ENCODE measurements at regions not wholly inside any gene's neighbourhood (a gene's known extent, or its start where the extent isn't known, plus 50 kb on each side); places are given as distances from the start of the nearest gene placed in this dataset.

DNA sequence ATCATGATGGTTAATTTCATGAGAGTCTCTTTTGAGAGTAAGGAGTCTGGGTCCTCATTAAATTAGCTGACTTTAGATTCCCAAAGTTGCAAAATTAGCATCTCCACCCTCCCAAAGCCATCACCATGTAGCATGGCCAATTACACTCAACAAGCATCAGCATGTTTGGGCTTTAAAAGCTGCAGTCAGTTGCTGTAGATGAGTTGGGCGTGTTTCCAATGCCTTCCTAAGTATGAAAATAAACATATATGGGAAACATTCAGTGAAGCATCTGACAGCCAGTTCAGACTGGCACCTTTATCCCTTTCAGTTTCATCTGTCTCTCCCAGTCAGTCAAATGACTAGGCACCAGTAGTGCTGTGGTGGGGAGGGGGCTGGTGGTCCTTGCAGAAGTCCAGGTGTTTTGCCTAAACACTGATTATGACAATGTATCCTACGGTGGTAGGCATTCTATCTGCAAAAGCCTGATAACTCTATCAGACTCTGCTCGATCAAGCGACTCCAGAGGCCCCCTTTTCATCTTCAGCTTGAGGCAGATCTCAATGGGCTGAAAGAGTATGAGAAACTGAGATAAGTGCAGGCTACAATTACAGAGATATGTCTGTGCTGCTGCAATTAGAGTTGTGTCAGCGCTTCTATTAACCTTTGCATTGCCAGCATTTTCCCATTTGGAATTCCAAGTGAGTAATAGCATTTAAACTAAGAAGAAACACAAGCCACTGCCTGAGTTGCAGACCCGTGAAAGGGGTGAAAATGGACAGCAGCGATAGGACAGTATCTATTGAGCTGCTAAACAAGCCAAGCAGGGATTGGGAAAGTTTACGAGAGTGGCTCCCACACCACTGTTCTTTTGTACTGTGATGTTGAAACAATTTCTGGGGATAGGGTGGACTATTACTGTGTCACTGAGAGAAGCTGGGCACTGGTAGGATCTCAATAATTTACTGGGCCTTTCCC, 67.3 kb upstream of the SPOPL start:
- peaks cover 14% of the 10 kb centered on the region for H3K4me1 Mint-ChIP-seq (ENCODE audit: low read depth, unreplicated experiment)
- H3K36me3 Mint-ChIP-seq (ENCODE audit: low read depth, unreplicated experiment), result no peaks in the 10 kb centered on the region
- H3K27me3 ChIP-seq (ENCODE audit: insufficient read depth, low read length), result no peaks in the 10 kb centered on the region
- no peak overlapping the region for H3K9ac ChIP-seq (ENCODE audit: low read length)
- H3K4me2 ChIP-seq (ENCODE audit: low read length), result no peak overlapping the region
- FAIRE-seq, result no peak
- H3K27ac Mint-ChIP-seq (ENCODE audit: unreplicated experiment), result no peak overlapping the region
- no peak overlapping the region for H3K4me3 ChIP-seq (ENCODE audit: insufficient read depth, low read depth, low read length)
- H3K4me1 ChIP-seq (ENCODE audit: insufficient read depth, low read length), result no peaks in the 10 kb centered on the region
- TF ChIP-seq EZH2 (IDR thresholded peaks at IDR 0.05; ENCODE audit: insufficient read depth, low read length), result no peak
- TF ChIP-seq, protein P1, sequence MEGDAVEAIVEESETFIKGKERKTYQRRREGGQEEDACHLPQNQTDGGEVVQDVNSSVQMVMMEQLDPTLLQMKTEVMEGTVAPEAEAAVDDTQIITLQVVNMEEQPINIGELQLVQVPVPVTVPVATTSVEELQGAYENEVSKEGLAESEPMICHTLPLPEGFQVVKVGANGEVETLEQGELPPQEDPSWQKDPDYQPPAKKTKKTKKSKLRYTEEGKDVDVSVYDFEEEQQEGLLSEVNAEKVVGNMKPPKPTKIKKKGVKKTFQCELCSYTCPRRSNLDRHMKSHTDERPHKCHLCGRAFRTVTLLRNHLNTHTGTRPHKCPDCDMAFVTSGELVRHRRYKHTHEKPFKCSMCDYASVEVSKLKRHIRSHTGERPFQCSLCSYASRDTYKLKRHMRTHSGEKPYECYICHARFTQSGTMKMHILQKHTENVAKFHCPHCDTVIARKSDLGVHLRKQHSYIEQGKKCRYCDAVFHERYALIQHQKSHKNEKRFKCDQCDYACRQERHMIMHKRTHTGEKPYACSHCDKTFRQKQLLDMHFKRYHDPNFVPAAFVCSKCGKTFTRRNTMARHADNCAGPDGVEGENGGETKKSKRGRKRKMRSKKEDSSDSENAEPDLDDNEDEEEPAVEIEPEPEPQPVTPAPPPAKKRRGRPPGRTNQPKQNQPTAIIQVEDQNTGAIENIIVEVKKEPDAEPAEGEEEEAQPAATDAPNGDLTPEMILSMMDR (IDR thresholded peaks at IDR 0.05; ENCODE audit: insufficient read depth, low read depth, low read length), result no peak
- H3K36me3 ChIP-seq (ENCODE audit: insufficient read depth, low read length), result no peaks in the 10 kb centered on the region
- H3K27me3 Mint-ChIP-seq (ENCODE audit: low read depth, unreplicated experiment), result no peaks in the 10 kb centered on the region
- no peak overlapping the region for H3K27ac ChIP-seq (ENCODE audit: low read depth, low read length)
- no peaks in the 10 kb centered on the region for H3K9me3 Mint-ChIP-seq (ENCODE audit: unreplicated experiment)
- no peak overlapping the region for H3K4me3 Mint-ChIP-seq (ENCODE audit: unreplicated experiment)
- no peaks in the 10 kb centered on the region for H4K20me1 ChIP-seq (ENCODE audit: insufficient read depth, low read length)
- H2AFZ ChIP-seq (ENCODE audit: low read depth, low read length), result no peak overlapping the region
- H3K79me2 ChIP-seq (ENCODE audit: insufficient read depth, low read length), result no peaks in the 10 kb centered on the region
- DNase-seq (ENCODE audit: low read depth), result no peak
- no peaks in the 10 kb centered on the region for H3K9me3 ChIP-seq (ENCODE audit: insufficient read depth, low read depth, low read length)

GRCh38 chr2:138435701-138436100, 65.9 kb upstream of the SPOPL start:
- no peaks in the 10 kb centered on the region for H4K20me1 ChIP-seq (ENCODE audit: insufficient read depth, low read length)
- DNase-seq (ENCODE audit: low read depth), result no peak
- H3K27me3 Mint-ChIP-seq (ENCODE audit: low read depth, unreplicated experiment), result no peaks in the 10 kb centered on the region
- H3K4me3 Mint-ChIP-seq (ENCODE audit: unreplicated experiment), result no peak overlapping the region
- no peaks in the 10 kb centered on the region for H3K27me3 ChIP-seq (ENCODE audit: insufficient read depth, low read length)
- no peak for FAIRE-seq
- no peak overlapping the region for H2AFZ ChIP-seq (ENCODE audit: low read depth, low read length)
- no peak overlapping the region for H3K9ac ChIP-seq (ENCODE audit: low read length)
- H3K4me1 Mint-ChIP-seq (ENCODE audit: low read depth, unreplicated experiment), result peaks cover 15% of the 10 kb centered on the region
- no peak overlapping the region for H3K27ac ChIP-seq (ENCODE audit: low read depth, low read length)
- TF ChIP-seq EZH2 (IDR thresholded peaks at IDR 0.05; ENCODE audit: insufficient read depth, low read length), result no peak
- TF ChIP-seq, protein P1 (IDR thresholded peaks at IDR 0.05; ENCODE audit: insufficient read depth, low read depth, low read length), result no peak
- no peaks in the 10 kb centered on the region for H3K4me1 ChIP-seq (ENCODE audit: insufficient read depth, low read length)
- H3K4me2 ChIP-seq (ENCODE audit: low read length), result no peak overlapping the region
- no peaks in the 10 kb centered on the region for H3K9me3 ChIP-seq (ENCODE audit: insufficient read depth, low read depth, low read length)
- H3K79me2 ChIP-seq (ENCODE audit: insufficient read depth, low read length), result no peaks in the 10 kb centered on the region
- H3K9me3 Mint-ChIP-seq (ENCODE audit: unreplicated experiment), result no peaks in the 10 kb centered on the region
- no peak overlapping the region for H3K27ac Mint-ChIP-seq (ENCODE audit: unreplicated experiment)
- no peaks in the 10 kb centered on the region for H3K36me3 Mint-ChIP-seq (ENCODE audit: low read depth, unreplicated experiment)
- no peak overlapping the region for H3K4me3 ChIP-seq (ENCODE audit: insufficient read depth, low read depth, low read length)
- H3K36me3 ChIP-seq (ENCODE audit: insufficient read depth, low read length), result no peaks in the 10 kb centered on the region

DNA sequence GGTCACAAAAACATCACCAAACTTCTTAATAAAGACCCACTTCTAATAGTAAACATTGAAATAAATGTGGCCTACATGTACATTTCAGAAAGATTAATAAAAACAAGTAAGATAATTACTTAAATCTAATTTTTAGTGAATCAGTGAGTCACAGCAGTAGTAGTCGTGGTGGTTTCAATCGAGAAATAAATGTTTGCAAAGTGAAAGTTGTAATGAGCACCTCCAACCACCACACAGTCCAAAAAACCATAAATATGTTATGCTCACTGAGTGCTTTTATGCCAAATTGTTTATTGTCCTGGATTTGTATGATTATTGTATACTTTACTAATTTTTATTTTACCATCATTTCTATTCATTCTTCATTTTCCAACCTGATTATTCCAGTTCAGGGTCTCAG, 61.8 kb upstream of the SPOPL start:
- H3K27me3 Mint-ChIP-seq (ENCODE audit: low read depth, unreplicated experiment), result no peaks in the 10 kb centered on the region
- H4K20me1 ChIP-seq (ENCODE audit: insufficient read depth, low read length), result no peaks in the 10 kb centered on the region
- no peak overlapping the region for H3K27ac ChIP-seq (ENCODE audit: low read depth, low read length)
- H3K36me3 ChIP-seq (ENCODE audit: insufficient read depth, low read length), result no peaks in the 10 kb centered on the region
- no peaks in the 10 kb centered on the region for H3K9me3 Mint-ChIP-seq (ENCODE audit: unreplicated experiment)
- H3K4me2 ChIP-seq (ENCODE audit: low read length), result no peak overlapping the region
- H3K79me2 ChIP-seq (ENCODE audit: insufficient read depth, low read length), result no peaks in the 10 kb centered on the region
- no peak overlapping the region for H3K9ac ChIP-seq (ENCODE audit: low read length)
- peaks cover 4% of the 10 kb centered on the region for H3K4me1 Mint-ChIP-seq (ENCODE audit: low read depth, unreplicated experiment)
- H3K27ac Mint-ChIP-seq (ENCODE audit: unreplicated experiment), result no peak overlapping the region
- no peak for FAIRE-seq
- H3K4me3 ChIP-seq (ENCODE audit: insufficient read depth, low read depth, low read length), result no peak overlapping the region
- H3K4me1 ChIP-seq (ENCODE audit: insufficient read depth, low read length), result no peaks in the 10 kb centered on the region
- H3K36me3 Mint-ChIP-seq (ENCODE audit: low read depth, unreplicated experiment), result no peaks in the 10 kb centered on the region
- no peak for DNase-seq (ENCODE audit: low read depth)
- H3K9me3 ChIP-seq (ENCODE audit: insufficient read depth, low read depth, low read length), result no peaks in the 10 kb centered on the region
- TF ChIP-seq EZH2 (IDR thresholded peaks at IDR 0.05; ENCODE audit: insufficient read depth, low read length), result no peak
- TF ChIP-seq, protein P1 (IDR thresholded peaks at IDR 0.05; ENCODE audit: insufficient read depth, low read depth, low read length), result no peak
- H2AFZ ChIP-seq (ENCODE audit: low read depth, low read length), result no peak overlapping the region
- no peaks in the 10 kb centered on the region for H3K27me3 ChIP-seq (ENCODE audit: insufficient read depth, low read length)
- H3K4me3 Mint-ChIP-seq (ENCODE audit: unreplicated experiment), result no peak overlapping the region
